HG03469 (cell line): ENCODE measurements at regions not wholly inside any gene's neighbourhood (a gene's known extent, or its start where the extent isn't known, plus 50 kb on each side); places are given as distances from the start of the nearest gene placed in this dataset.
"Not testable (repeated sequence)": the region's sequence is repeated elsewhere in the genome, so short reads cannot be mapped to it uniquely, and the experiment has no call there.

Source experiments
- ATAC-seq: cut with Tn5 transposase; IDR thresholded peaks from one replicate; pipeline ENCODE4 v1.9.1; 2021; ENCODE audit warnings: mild to moderate bottlenecking, moderate library complexity, moderate number of reproducible peaks; ENCODE audit not compliant: unreplicated experiment

DNA sequence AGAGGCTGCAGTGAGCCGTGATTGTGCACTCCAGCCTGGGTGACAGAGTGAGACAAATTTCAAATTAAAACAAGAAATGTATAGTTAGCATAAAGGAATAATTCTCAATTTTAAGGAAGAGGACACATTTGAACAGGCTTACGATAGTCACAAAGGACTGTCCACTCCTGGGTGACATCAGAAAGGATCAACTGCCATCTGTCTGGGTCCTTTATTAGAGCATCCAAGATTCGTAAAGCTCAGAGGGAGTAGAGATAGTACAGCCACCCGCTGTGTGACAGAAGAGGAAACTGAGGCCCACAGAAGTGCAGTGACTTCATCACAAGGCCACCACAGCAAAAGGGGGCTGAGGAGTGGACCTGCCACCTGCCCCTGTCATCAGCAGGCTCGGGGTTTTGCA lies 149.3 kb upstream of the RBPJ start:
- no peak for ATAC-seq

DNA sequence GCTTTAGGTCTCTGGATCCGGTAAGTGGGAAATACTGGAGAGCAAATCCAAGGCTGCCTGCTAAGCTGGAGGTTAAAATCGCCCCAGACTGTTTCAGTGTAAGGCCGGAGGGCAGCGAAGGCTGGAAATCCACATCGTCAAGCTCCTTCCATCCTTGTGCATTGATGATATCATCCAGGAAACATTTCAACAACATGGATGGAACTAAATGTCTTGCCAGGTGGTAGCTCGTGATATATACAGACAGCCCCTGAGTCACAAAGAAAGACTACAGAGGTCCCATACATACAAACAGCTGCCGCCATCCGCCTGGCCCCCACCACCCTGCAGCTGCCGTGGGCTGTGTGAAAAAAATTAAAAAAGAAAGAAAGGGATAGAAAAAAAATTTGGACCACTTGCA lies 148.9 kb upstream of the RBPJ start:
- no peak for ATAC-seq

GRCh38 chr4:26173619-26174018 lies 147.2 kb upstream of the RBPJ start:
- no peak for ATAC-seq

DNA sequence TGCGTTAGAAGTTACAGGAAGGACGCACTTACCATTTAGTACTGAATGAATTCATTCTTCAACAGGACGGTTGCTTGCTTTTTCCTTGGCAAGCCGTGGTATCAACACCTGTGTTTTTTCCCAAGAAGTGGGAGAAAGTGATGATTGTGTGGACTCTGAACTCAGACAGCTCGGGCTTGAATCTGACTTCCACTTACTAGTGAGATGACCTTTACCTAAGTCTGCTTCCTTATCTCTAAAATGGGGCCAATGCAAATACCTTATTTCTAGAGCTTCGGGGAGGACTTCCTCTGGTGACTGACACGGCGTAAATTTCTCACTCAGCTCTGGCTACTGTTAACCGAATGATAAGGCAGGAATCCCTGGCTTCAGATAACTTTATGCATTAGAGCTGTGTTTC lies 146.8 kb upstream of the RBPJ start:
- ATAC-seq: no peak

DNA sequence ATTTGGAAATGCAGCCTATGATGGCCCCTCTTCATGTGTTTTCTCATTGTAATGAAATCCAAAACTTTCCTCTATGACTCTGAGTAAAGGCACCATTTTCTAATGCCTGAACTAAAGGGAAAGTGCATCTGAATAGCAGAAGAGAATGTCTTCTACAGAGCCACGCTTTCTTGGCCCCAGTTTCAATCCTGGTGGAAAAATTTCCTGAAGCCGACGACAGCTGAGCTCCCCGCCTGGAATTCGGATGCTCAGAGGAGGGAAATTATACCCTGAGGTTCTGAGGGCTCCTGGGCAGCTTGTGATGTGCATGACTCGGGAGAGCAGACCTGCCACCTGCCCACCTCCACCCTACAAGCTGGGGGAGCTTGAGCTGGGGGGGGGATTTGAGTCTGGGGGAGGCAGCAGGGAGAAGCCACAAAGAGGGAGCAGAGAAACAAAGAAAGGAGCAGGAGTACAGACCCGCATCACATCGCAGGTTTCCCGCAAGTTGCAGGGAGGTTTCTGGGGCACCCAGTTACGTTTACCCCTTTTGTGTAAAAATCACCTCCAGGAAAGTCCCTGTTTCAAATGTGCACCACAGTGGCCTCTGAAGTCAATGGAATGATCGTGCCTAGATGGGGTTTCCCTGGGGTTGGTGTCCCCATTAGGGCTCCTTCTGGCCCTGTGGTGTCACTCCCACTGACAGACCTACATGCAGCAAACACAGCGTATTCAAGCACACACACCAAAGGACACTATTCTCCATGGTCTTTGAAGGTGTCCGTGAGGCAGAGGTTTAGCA lies 145.6 kb upstream of the RBPJ start:
- no peak for ATAC-seq

DNA sequence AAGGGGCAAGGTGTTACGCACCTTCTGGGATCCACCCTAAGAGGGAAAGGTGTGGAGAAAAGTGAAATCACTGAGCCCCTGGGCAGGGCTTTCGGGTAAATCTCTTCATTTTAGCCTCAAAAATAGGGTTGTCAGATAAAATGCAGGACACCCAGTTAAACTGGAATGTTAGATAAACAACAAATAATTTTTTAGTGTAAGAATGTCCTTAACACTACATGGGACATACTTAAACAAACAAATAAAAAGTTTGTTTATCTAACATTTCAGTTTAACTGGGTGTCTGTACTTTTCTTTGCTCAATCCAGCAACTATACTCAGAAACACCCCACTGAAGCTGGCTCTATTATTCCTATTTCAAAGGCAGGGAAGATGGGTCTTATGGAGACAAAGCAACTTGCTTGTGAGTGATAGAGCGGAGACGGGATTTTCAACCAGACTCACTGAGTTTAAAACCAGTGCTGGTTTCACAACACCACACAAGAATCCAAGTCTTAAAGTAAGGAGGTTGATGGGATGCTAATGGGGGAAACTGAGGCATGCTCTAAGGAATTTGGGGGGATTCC lies 144.8 kb upstream of the RBPJ start:
- ATAC-seq: no peak

DNA sequence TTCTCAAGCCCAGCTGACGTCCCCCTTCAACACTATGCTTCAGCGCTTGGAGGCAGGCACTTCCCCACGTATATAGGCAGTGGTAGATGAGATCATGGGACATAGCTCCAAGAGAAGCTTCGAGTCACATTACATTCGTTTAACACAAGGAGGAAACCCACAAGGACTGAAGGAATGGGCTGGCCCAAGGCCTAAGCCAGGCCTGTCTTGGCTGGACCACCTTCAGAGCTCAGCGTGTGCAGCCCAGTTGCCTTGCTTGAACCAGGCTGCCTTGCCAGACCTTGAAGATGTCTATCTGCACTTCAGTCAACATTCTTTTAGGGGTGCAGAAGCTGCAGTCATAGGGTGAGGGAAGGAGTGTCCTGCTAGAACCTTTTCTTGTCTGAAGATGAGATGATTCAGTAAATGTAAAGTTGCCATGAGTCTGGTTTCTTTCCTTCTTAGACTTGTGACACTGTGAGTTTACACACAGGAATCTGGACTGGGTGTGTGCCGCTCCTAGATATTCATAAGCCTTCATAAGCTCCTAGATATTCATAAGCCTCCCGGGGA lies 144.1 kb upstream of the RBPJ start:
- ATAC-seq: no peak

DNA sequence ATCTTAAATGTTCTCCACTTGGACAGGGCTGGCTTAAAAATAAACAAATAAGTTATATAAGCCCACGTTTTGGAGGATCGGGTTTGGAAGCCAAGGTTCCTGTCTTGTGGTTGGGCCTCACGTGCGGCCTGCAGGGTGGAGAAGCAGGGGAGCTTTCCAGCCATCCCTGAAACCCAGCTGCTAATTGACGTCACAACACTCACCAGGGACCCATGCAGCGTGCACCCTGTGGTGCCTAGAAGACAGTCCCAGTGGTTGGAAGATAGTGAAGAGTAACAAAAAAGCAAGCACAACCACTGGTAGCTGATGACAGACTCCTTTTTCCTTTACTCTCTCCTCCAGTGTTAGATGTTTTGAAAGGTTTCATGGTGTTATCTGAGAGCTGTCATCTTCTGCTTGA lies 142.0 kb upstream of the RBPJ start:
- no peak for ATAC-seq

DNA sequence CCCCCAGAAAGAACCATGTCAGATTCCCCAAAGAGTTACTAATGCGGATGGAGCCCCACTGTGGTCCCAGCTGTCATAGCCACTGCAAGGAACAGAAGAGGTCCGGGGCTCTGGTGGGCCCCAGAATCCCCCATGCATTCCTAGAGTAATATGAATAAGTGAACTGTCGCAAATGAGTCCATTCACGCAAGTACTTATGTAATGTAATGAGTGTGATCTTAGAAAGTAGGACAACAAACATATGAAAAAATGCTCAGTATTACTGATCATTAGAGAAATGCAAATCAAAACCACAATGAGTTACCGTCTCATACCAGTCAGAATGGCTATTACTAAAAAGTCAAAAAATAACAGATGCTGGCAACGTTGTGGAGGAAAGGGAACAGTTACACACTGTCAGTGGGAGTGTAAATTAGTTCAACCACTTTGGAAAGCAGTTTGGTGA lies 141.5 kb upstream of the RBPJ start:
- peak; percentile 69 for ATAC-seq

DNA sequence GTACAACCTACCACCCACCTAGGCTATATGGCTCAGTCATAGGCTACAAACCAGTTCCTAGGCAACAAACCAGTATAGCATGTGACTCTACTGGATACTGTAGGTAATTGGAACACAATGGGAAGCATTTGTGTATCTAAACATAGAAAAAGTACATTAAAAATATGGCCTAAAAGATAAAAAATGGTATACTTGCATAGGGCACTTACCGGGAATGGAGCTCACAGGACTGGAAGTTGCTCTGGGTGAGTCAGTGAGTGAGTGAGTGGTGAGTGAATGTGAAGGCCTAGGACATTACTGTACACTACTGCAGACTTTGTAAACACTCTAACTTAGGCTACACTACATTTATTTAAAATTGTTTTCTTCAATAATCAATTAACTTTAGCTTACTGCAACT lies 139.2 kb upstream of the RBPJ start:
- no peak for ATAC-seq

- ATAC-seq: no peak
These were observed 137.8 kb upstream of the RBPJ start for GRCh38 chr4:26183017-26183416.

DNA sequence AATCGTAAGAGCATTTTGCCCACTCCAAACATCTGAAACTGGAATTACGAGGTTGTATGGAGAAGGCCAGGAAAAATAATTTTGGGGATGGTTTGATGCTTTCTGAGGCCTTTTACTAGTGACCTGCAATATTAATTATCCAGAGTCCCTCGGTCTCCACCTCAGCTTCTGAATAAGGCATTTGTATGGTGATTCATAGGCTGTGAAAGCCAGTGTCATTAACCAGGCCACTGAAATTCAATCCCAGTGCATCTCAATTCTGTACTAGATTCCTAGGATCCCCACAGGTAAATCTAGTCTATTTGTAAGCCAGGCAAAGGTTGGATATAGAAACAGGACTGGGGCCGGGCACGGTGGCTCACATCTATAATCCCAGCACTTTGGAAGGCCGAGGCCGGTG lies 135.4 kb upstream of the RBPJ start:
- no peak for ATAC-seq

GRCh38 chr4:26191353-26191752 lies 129.5 kb upstream of the RBPJ start:
- no peak for ATAC-seq

- no peak for ATAC-seq
These were observed 127.6 kb upstream of the RBPJ start for GRCh38 chr4:26192899-26193869.

GRCh38 chr4:26194764-26195163 lies 126.0 kb upstream of the RBPJ start:
- ATAC-seq: no peak

DNA sequence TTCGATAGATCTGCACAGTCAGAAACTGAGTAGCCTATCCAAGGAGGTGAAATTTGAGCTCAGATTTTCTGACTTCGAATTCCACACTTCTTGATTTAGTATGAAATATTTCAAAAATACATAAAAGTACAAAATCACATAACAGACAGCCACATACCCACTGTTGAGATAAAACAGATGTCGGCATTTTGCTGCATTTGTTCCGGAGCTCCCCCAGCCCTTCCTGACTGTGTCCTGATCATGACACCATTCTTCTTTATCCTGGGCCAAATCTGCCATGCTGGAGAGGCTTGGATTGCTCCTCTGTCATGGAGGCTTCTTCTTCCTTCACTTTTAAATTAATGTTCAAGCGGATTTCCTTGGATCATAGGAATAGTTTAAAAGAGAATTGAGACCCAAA lies 124.2 kb upstream of the RBPJ start:
- no peak for ATAC-seq

GRCh38 chr4:26197018-26197779 lies 123.6 kb upstream of the RBPJ start:
- peak; percentile 75 for ATAC-seq

DNA sequence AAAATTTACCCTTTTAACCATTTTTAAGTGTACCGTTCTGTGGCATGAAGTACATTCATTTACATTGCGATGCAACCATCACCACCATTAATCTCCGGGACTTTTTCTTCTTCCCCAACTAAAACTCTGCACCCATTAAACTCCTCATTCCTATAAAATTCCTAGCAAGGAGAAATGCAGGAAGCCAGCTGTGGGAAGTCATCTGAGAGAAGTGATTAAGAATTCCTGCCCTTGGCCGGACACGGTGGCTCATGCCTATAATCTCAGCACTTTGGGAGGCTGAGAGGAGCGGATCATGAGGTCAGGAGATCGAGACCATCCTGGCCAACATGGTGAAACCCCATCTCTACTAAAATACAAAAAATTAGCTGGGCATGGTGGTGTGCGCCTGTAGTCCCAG lies 121.9 kb upstream of the RBPJ start:
- not testable (repeated sequence) for ATAC-seq

DNA sequence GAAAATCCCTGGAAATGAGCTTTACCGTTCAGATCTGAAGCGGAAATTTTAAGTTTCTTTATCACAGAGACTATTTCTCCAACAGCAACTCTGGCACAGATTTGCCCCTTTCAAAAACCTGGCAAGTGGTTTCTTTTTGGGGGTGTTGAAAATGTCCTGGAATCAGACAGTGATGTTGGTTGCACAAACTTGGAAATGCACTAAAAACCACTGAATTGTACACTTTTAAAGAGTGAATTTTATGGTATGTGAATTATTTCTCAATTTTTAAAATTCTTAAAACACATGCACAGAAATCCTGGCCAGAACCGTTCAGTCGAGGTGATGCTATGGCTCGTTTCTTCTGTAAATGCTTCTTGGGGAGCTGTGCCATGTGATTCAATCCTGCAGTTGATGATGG lies 121.2 kb upstream of the RBPJ start:
- no peak for ATAC-seq

DNA sequence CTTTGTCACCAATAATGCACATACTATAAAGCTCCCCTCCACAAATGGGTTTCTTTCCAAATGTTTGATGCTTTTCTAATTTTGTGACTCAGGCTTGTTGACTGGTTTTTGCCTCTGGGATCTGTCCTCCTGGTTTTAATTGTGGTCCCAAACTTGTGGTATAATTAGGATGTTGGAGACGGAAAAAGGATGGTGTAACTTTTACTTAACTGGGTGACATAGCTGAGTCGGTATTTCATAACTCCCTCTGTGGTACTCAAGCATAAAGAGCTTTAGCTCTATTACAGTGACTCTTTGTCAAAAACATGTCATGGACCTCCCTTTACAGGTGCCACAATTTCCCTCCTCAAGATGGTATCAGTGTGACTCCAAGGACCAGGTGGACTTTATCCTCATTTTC lies 119.7 kb upstream of the RBPJ start:
- ATAC-seq: no peak
